ENCODE measurements at regions not wholly inside any gene's neighbourhood (a gene's known extent, or its start where the extent isn't known, plus 50 kb on each side); places are given as distances from the start of the nearest gene placed in this dataset.
A peak's percentile ranks its signal among the peaks of the same experiment; 100 is the strongest.

- Mint-ChIP-seq H3K27me3 (no peaks in the 10 kb centered on the region), H3K27ac (peak overlapping the region; percentile 22), H3K4me1 (peaks cover 57 to 73% of the 10 kb centered on the region in 2 donors), H3K4me3 (peak overlapping the region in 1 of 2 donors; percentile 11), H3K36me3 (no peaks in the 10 kb centered on the region), H3K9me3 (no peaks in the 10 kb centered on the region)
- DNase-seq, result no peak
- no peak for ATAC-seq (replicated peaks)
Measured at GRCh38 chr7:47724335-47724982, 142.5 kb upstream of the TNS3 start.

GRCh38 chr7:47722126-47722525, 140.2 kb upstream of the TNS3 start:
- H3K36me3 Mint-ChIP-seq, result no peaks in the 10 kb centered on the region
- DNase-seq (no peak), ATAC-seq (replicated peaks) (no peak)
- H3K4me1 Mint-ChIP-seq, result peaks cover 56 to 67% of the 10 kb centered on the region in 2 donors
- no peak overlapping the region for H3K4me3 Mint-ChIP-seq
- no peaks in the 10 kb centered on the region for H3K9me3 Mint-ChIP-seq
- no peaks in the 10 kb centered on the region for H3K27me3 Mint-ChIP-seq
- no peak overlapping the region for H3K27ac Mint-ChIP-seq

DNA sequence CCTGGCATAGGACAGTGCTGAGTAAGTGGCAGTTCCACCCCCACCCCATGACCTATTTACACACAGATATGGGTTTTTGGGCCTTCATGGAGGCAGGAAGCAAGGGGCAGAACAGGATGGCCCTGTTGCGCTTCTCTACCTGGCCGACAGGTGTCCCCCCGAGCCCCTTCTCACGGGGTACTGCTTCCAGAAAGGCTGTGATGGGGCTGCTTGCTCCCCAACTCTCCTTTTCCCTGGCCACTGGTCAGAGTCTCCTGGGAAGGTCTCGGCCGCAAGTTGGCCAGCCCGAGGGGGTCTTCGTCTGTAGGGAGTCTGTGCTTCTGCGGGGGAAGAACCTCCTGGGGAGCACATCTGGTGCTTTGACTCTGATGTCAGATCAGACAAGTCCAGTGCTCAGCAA, 139.8 kb upstream of the TNS3 start:
- no peak for ATAC-seq (replicated peaks)

DNA sequence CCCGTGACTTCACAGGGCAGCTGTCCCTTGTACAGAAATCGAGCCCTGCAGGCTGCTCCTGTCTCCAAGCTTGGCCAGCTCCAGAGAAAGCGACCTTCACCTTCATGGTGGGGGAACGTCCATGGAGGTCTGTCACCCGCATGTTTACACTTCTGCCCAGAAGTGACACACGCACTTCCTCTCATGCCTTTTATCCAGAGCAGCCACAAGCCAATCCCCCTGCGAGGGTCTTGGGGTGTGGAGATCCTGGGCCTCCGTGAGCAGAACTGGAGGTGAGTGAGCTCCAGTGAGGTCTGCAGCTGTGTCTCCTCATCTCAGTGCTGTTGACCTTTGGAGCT, 139.0 kb upstream of the TNS3 start:
- Mint-ChIP-seq H3K4me3 (no peak overlapping the region), H3K36me3 (no peaks in the 10 kb centered on the region), H3K27ac (no peak overlapping the region), H3K27me3 (no peaks in the 10 kb centered on the region), H3K4me1 (peaks cover 48 to 56% of the 10 kb centered on the region in 2 donors), H3K9me3 (no peaks in the 10 kb centered on the region)
- ATAC-seq (replicated peaks) (no peak), DNase-seq (no peak)

More for the DNA sequence above, 139.8 kb upstream of the TNS3 start:
- no peak for DNase-seq
- no peaks in the 10 kb centered on the region for H3K27me3 Mint-ChIP-seq
- peaks cover 52 to 62% of the 10 kb centered on the region in 2 donors for H3K4me1 Mint-ChIP-seq
- no peaks in the 10 kb centered on the region for H3K36me3 Mint-ChIP-seq
- H3K4me3 Mint-ChIP-seq, result no peak overlapping the region
- no peak overlapping the region for H3K27ac Mint-ChIP-seq
- H3K9me3 Mint-ChIP-seq, result no peaks in the 10 kb centered on the region

DNA sequence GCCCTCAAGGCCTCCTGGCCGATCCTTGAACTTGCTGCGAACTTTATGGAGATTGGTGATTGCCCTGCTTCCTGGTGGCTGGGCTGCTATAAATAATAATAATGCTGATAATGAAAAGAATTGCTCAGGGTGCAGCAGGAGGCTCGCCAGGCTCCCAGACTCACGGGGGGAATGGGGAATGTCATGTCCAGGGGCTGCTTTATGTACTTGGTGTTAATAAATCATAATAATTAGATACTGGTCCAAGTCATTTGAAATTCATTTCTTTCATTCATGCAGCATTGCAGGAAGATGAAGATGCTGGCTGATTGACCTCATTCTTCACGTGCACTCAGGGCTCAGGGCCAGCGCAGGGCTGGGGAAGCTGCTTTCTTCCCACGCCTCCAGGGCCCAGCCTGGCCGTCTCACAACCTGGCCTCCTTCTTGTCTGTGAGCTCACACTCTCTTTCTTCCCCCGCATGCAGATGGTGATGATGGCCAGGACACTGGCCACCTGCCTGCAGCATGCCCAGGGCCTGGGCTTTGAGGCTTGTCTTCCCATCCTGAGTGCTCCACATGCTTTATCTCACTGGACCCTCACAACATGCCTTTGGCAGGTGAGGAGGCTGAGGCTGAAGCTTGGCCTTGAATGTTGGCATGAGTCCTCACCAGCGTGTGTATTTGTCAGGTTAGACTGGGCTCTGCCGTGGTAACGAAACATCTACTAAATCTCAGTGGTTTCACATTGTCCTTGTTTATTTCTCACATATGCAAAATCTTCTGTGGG, 138.4 kb upstream of the TNS3 start:
- Mint-ChIP-seq H3K36me3 (no peaks in the 10 kb centered on the region), H3K4me3 (no peak overlapping the region), H3K27ac (no peak overlapping the region), H3K9me3 (no peaks in the 10 kb centered on the region), H3K27me3 (no peaks in the 10 kb centered on the region), H3K4me1 (peaks cover 48 to 56% of the 10 kb centered on the region in 2 donors)
- DNase-seq (no peak), ATAC-seq (replicated peaks) (peak; percentile 40 to 44)

DNA sequence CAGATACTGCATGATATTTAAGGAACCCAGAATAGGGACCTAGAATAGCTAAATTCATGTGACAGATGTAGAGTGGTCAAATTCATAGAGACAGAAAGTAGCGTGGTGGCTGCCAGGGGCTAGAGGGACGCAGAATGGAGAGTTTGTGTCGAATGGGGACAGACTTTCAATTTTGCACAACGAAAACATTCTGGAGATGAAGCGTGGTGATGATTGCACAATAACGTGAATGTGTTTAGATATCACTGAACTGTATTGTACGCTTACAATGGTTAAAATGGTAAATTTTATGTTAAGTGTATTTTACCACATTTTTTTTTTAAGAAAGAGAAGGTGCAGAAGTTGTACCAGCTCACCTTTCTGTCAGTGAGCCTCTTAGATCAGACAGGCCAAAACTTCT, 137.8 kb upstream of the TNS3 start:
- no peak for DNase-seq
- Mint-ChIP-seq H3K4me3 (no peak overlapping the region), H3K27ac (no peak overlapping the region), H3K36me3 (no peaks in the 10 kb centered on the region), H3K27me3 (no peaks in the 10 kb centered on the region), H3K4me1 (peaks cover 49 to 56% of the 10 kb centered on the region in 2 donors), H3K9me3 (no peaks in the 10 kb centered on the region)
- ATAC-seq (replicated peaks), result no peak

DNA sequence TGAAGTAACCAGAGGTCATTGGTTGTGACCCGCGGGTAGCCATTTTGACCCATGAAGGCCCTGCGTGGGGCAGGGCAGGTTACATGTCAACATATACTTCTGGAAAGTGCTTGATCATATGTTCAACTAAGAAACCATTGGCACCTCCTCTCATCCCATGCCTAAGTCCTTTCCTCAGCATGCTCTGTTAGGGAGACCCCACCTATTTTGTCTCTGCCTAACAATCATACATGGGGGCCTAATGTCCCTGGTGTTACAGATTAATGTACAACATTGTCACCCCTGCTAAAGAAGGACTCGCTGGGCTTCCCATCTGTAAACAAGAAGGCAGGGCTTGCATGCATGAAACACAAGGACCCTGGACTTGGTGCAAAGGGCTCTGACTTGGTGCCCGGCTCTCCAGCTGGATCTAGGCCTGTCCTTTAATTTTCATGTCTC, 133.7 kb upstream of the TNS3 start:
- Mint-ChIP-seq H3K27ac (no peak overlapping the region), H3K27me3 (no peaks in the 10 kb centered on the region), H3K4me3 (no peak overlapping the region), H3K4me1 (peaks cover 20 to 22% of the 10 kb centered on the region in 2 donors), H3K9me3 (no peaks in the 10 kb centered on the region), H3K36me3 (no peaks in the 10 kb centered on the region)
- DNase-seq (no peak), ATAC-seq (replicated peaks) (peak in 1 of 2 donors; percentile 5)

DNA sequence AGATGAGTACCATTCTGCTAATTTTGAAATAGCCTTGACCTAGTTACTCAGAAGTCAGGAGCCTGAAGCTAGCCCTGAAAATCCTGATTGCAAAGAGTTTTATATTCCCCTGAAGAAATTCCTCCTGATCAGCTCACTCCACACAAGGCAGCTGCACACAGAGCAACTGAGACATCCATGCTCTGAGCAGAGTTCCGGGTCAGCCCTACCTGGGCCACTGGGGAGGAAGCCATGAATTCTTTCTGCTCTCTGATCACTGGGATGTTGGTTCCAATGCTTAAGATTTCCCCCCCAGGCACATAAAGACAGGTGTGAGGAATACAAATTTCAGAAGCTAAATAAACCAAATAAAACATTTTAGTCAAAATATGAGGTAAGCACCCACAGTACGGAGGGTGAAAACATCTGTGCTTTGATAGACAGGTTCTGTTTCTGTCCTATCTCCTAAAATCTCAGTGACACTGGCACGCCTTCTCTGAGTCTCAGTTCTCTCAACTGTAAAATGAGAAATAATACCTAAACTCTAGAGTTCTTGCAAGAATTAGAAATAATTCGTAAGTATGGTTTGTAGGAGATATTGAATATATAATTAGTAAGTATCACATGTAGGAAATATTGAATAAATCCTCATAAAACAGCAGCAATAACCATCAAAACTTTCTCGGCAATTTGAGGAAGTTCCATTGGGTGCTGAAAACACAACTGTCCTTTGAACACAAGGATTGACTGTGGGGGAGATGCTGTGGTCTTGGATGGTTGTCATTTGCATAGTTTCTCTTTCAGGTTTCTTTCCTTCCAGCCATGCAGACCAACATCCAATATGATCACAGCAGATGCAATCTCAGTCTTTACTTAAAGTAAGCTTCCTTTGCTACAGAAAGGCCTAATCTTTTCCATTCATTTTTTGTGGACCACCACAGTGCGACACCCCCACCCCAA, 133.0 kb upstream of the TNS3 start:
- H3K27ac Mint-ChIP-seq, result no peak overlapping the region
- no peaks in the 10 kb centered on the region for H3K27me3 Mint-ChIP-seq
- H3K4me1 Mint-ChIP-seq, result peaks cover 17 to 20% of the 10 kb centered on the region in 2 donors
- ATAC-seq (replicated peaks) (peak; percentile 99 to 100), DNase-seq (no peak)
- H3K9me3 Mint-ChIP-seq, result no peaks in the 10 kb centered on the region
- H3K36me3 Mint-ChIP-seq, result no peaks in the 10 kb centered on the region
- no peak overlapping the region for H3K4me3 Mint-ChIP-seq

DNA sequence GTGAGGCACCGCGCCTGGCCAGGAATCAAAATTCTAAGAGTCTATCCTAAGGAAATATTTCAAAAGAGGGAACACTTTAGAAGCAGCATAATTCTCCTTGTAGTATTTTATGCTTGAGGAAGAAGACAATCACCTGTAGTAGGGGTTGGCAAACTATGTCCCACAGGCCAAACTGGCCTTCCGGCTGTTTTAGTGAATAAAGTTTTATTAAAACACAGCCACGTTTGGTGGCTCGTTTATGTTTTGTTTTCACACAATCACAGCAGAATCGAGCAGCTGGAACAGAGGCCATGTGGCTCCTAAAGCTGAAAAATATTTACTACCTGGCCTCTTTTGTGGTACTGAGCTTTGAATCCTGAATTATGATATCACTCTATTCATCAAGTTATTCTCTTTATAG, 131.7 kb upstream of the TNS3 start:
- Mint-ChIP-seq H3K27me3 (no peaks in the 10 kb centered on the region), H3K9me3 (no peaks in the 10 kb centered on the region), H3K27ac (no peak overlapping the region), H3K4me1 (peaks cover 20 to 33% of the 10 kb centered on the region in 2 donors), H3K4me3 (no peak overlapping the region), H3K36me3 (no peaks in the 10 kb centered on the region)
- ATAC-seq (replicated peaks), result no peak
- no peak for DNase-seq

- H3K27ac Mint-ChIP-seq, result no peak overlapping the region
- no peaks in the 10 kb centered on the region for H3K9me3 Mint-ChIP-seq
- H3K4me3 Mint-ChIP-seq, result no peak overlapping the region
- H3K27me3 Mint-ChIP-seq, result no peaks in the 10 kb centered on the region
- ATAC-seq (replicated peaks), result no peak
- no peak for DNase-seq
- H3K36me3 Mint-ChIP-seq, result no peaks in the 10 kb centered on the region
- H3K4me1 Mint-ChIP-seq, result peaks cover 21 to 39% of the 10 kb centered on the region in 2 donors
Measured at GRCh38 chr7:47712416-47712815, 130.5 kb upstream of the TNS3 start.

DNA sequence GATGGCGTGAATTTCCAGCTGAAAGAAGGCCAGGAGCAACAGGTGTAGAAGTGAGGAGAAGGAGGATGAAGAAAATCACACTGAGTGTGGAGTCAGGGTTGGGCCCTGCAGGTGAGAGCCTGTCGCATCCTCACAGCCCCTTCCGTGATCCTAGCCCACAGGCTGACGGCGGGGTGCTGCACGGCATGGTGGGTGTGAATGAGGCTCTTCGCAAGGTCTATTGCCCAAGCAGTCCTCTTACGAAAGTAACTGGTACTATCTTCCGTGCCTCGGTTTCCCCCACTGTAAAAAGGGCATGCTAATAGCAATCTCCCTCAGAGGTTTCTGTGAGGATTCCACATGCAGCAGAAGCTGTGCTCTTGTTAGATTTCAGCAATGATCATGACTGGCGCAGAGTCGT, 129.9 kb upstream of the TNS3 start:
- no peaks in the 10 kb centered on the region for H3K36me3 Mint-ChIP-seq
- DNase-seq (no peak), ATAC-seq (replicated peaks) (no peak)
- no peak overlapping the region for H3K4me3 Mint-ChIP-seq
- H3K9me3 Mint-ChIP-seq, result no peaks in the 10 kb centered on the region
- peaks cover 21 to 40% of the 10 kb centered on the region in 2 donors for H3K4me1 Mint-ChIP-seq
- peak overlapping the region; percentile 37 for H3K27ac Mint-ChIP-seq
- no peaks in the 10 kb centered on the region for H3K27me3 Mint-ChIP-seq

DNA sequence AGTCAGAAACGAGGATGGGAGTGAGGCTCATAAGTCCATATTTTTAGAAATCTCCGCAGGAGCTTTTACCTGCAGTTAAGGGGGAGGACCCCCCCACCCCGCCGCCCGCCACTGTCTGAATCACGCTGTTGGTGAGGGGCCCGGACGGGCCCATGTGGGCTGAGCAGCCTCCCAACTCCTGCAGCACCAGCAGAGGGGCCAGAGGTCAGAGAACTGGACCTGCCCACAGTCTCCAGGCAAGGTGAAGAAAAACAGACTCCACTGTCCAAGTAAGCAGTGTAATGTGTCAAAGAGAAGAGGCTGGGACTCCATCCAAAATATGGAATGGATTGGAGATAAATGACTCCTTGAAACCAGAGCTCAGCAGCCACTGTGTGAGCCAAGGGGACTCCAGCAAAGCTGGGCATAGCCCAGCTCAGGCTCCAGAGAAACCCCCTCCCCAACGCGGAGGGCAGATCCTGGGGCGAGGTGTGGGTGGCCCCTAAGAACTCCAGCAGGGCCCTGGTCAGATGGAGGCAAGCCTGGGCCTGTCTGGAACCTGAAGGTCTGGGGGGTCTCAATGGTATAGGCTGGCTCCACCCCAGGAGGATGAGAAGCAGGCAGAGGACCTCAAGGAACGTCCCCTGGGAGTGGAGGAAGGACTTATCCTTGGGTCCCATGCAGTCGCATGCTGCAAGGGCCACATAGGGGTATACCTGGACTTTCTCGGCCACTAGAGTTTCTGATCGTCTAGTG, 128.5 kb upstream of the TNS3 start:
- ATAC-seq (replicated peaks), result no peak
- DNase-seq, result no peak
- H3K4me3 Mint-ChIP-seq, result no peak overlapping the region
- H3K9me3 Mint-ChIP-seq, result no peaks in the 10 kb centered on the region
- no peaks in the 10 kb centered on the region for H3K27me3 Mint-ChIP-seq
- H3K4me1 Mint-ChIP-seq, result peaks cover 16 to 33% of the 10 kb centered on the region in 2 donors
- no peaks in the 10 kb centered on the region for H3K36me3 Mint-ChIP-seq
- H3K27ac Mint-ChIP-seq, result no peak overlapping the region

GRCh38 chr7:47709451-47709850, 127.5 kb upstream of the TNS3 start:
- Mint-ChIP-seq H3K27me3 (no peaks in the 10 kb centered on the region), H3K4me3 (no peak overlapping the region), H3K4me1 (peaks cover 7 to 24% of the 10 kb centered on the region in 2 donors), H3K27ac (no peak overlapping the region), H3K36me3 (no peaks in the 10 kb centered on the region), H3K9me3 (no peaks in the 10 kb centered on the region)
- DNase-seq (no peak), ATAC-seq (replicated peaks) (no peak)

GRCh38 chr7:47709051-47709450, 127.1 kb upstream of the TNS3 start:
- no peak for ATAC-seq (replicated peaks)

More at GRCh38 chr7:47709051-47709450, 127.1 kb upstream of the TNS3 start:
- H3K4me3 Mint-ChIP-seq, result no peak overlapping the region
- H3K36me3 Mint-ChIP-seq, result no peaks in the 10 kb centered on the region
- DNase-seq, result no peak
- peaks cover 7 to 23% of the 10 kb centered on the region in 2 donors for H3K4me1 Mint-ChIP-seq
- no peak overlapping the region for H3K27ac Mint-ChIP-seq
- H3K9me3 Mint-ChIP-seq, result no peaks in the 10 kb centered on the region
- no peaks in the 10 kb centered on the region for H3K27me3 Mint-ChIP-seq
